ENCODE measurements at regions not wholly inside any gene's neighbourhood (a gene's known extent, or its start where the extent isn't known, plus 50 kb on each side); places are given as distances from the start of the nearest gene placed in this dataset.
"Not testable (repeated sequence)": the region's sequence is repeated elsewhere in the genome, so short reads cannot be mapped to it uniquely, and the experiment has no call there.

- no peak for DNase-seq (ENCODE audit: low spot score)
Observed at GRCh38 chr1:181202986-181203555, 114.6 kb downstream of the IER5 start.

GRCh38 chr1:181204530-181204929 lies 116.0 kb downstream of the IER5 start:
- DNase-seq (ENCODE audit: low spot score): no peak

GRCh38 chr1:181205901-181206300 lies 117.4 kb downstream of the IER5 start:
- no peak for DNase-seq (ENCODE audit: low spot score)

GRCh38 chr1:181206513-181206912 lies 118.0 kb downstream of the IER5 start:
- DNase-seq (ENCODE audit: low spot score): no peak

GRCh38 chr1:181206979-181207790 lies 118.7 kb downstream of the IER5 start:
- no peak for DNase-seq (ENCODE audit: low spot score)

- no peak for DNase-seq (ENCODE audit: low spot score)
Observed at GRCh38 chr1:181208083-181208482, 119.6 kb downstream of the IER5 start.

- DNase-seq (ENCODE audit: low spot score): no peak
Observed at GRCh38 chr1:181208967-181209366, 120.5 kb downstream of the IER5 start.

GRCh38 chr1:181213056-181213455 lies 124.6 kb downstream of the IER5 start:
- no peak for DNase-seq (ENCODE audit: low spot score)

- DNase-seq (ENCODE audit: low spot score): no peak
Observed at GRCh38 chr1:181216591-181216994, 128.1 kb downstream of the IER5 start.

- DNase-seq (ENCODE audit: low spot score): no peak
Observed at GRCh38 chr1:181219938-181220337, 131.4 kb downstream of the IER5 start.

- DNase-seq (ENCODE audit: low spot score): no peak
Observed at GRCh38 chr1:181221078-181221477, 132.6 kb downstream of the IER5 start.

- no peak for DNase-seq (ENCODE audit: low spot score)
Observed at GRCh38 chr1:181222972-181223505, 134.5 kb downstream of the IER5 start.

GRCh38 chr1:181226728-181227127 lies 138.2 kb downstream of the IER5 start:
- not testable (repeated sequence) for DNase-seq (ENCODE audit: low spot score)

GRCh38 chr1:181239086-181239485 lies 150.6 kb downstream of the IER5 start:
- no peak for DNase-seq (ENCODE audit: low spot score)

GRCh38 chr1:181246320-181246719 lies 157.8 kb downstream of the IER5 start:
- not testable (repeated sequence) for DNase-seq (ENCODE audit: low spot score)

- DNase-seq (ENCODE audit: low spot score): not testable (repeated sequence)
Observed at GRCh38 chr1:181248361-181248760, 159.9 kb downstream of the IER5 start.

GRCh38 chr1:181249186-181249585 lies 160.7 kb downstream of the IER5 start:
- DNase-seq (ENCODE audit: low spot score): no peak

- DNase-seq (ENCODE audit: low spot score): no peak
Observed at GRCh38 chr1:181250038-181250437, 161.5 kb downstream of the IER5 start.

- DNase-seq (ENCODE audit: low spot score): no peak
Observed at GRCh38 chr1:181251001-181251712, 162.7 kb downstream of the IER5 start.

GRCh38 chr1:181251713-181252075 lies 163.2 kb downstream of the IER5 start:
- no peak for DNase-seq (ENCODE audit: low spot score)

GRCh38 chr1:181253601-181254000 lies 165.1 kb downstream of the IER5 start:
- DNase-seq (ENCODE audit: low spot score): not testable (repeated sequence)

GRCh38 chr1:181255270-181255929 lies 166.9 kb downstream of the IER5 start:
- no peak for DNase-seq (ENCODE audit: low spot score)
